ENCODE measurements at regions not wholly inside any gene's neighbourhood (a gene's known extent, or its start where the extent isn't known, plus 50 kb on each side); places are given as distances from the start of the nearest gene placed in this dataset.

GRCh38 chr4:33930497-33930896 is 2313.8 kb downstream of the ARAP2 start:
- Histone ChIP-seq H3K18ac (ENCODE audit: extremely low read depth, low read length) (no peak overlapping the region), H2BK5ac (ENCODE audit: low read depth, low read length) (no peak overlapping the region), H2AK5ac (ENCODE audit: low read depth, low read length) (no peak overlapping the region), H2BK12ac (ENCODE audit: low read depth, low read length) (no peak overlapping the region), H2AFZ (ENCODE audit: low read length) (no peak overlapping the region), H3K9ac (replicated peaks in 1 of 4; ENCODE audit: extremely low read depth in 1 of 4, low read depth in 3 of 4, low read length in 3 of 4) (no peak overlapping the region), H4K91ac (replicated peaks; ENCODE audit: insufficient read length, low read length) (no peak overlapping the region), H2BK120ac (replicated peaks; ENCODE audit: low read depth, low read length) (no peak overlapping the region), H3K79me1 (ENCODE audit: low read depth, low read length) (no peaks in the 10 kb centered on the region), H3K4me3 (ENCODE audit: extremely low read depth in 1 of 4, insufficient read depth in 2 of 4, low read depth in 3 of 4, low read length in 4 of 4) (no peak overlapping the region), H3K4me1 (replicated peaks in 1 of 4; ENCODE audit: control insufficient read depth in 3 of 4, insufficient read depth in 4 of 4, low read length in 3 of 4) (no peaks in the 10 kb centered on the region), H3K56ac (replicated peaks; ENCODE audit: insufficient read length, low read depth, low read length) (no peak overlapping the region), H2BK15ac (ENCODE audit: low read length) (no peak overlapping the region), H3K14ac (ENCODE audit: insufficient read length) (no peak overlapping the region), H3K27me3 (replicated peaks in 1 of 4; ENCODE audit: control insufficient read depth in 3 of 4, extremely low read depth in 1 of 4, insufficient read depth in 3 of 4, low read length in 3 of 4) (no peaks in the 10 kb centered on the region), H3K79me2 (ENCODE audit: control insufficient read depth in 1 of 2, insufficient read depth in 2 of 2, low read length in 2 of 2) (no peaks in the 10 kb centered on the region), H4K5ac (ENCODE audit: insufficient read length, low read depth, low read length) (no peak overlapping the region), H4K8ac (ENCODE audit: extremely low read depth, insufficient read depth, low read length) (no peak overlapping the region), H3K4ac (replicated peaks; ENCODE audit: insufficient read length, low read depth, low read length) (no peak overlapping the region), H3K36me3 (ENCODE audit: control insufficient read depth in 2 of 4, insufficient read depth in 4 of 4, low read length in 3 of 4) (no peaks in the 10 kb centered on the region), H3K23me2 (ENCODE audit: low read depth, low read length) (no peaks in the 10 kb centered on the region), H3K9me3 (ENCODE audit: insufficient read depth in 2 of 2, low read depth in 1 of 2, low read length in 1 of 2) (0 out of 4 replicates have a peak, but pooled peaks cover 0 to 3% of the 10 kb centered on the region in 2 experiments), H3K27ac (ENCODE audit: low read depth, low read length) (no peak overlapping the region), H4K20me1 (replicated peaks in 1 of 2; ENCODE audit: control insufficient read depth in 1 of 2, insufficient read depth in 2 of 2, low read length in 2 of 2) (no peaks in the 10 kb centered on the region), H2BK20ac (ENCODE audit: low read length) (no peak overlapping the region), H3K4me2 (ENCODE audit: insufficient read depth in 1 of 2, low read depth in 2 of 2, low read length in 2 of 2) (no peak overlapping the region), H3K23ac (ENCODE audit: insufficient read length) (no peak overlapping the region)
- CTCF ChIA-PET (ENCODE audit: partially characterized antibody), result no interaction called here
- WGBS, 2 experiments (ENCODE audit: extremely low coverage in 1 of 2, insufficient coverage in 1 of 2, insufficient read length in 1 of 2, insufficient replicate concordance in 2 of 2, low coverage in 1 of 2, low lambda C conversion rate in 2 of 2, missing lambda C conversion rate in 1 of 2), result 100% methylated on average over 1 of the region's 1 CpG; no CpG with 5 or more reads in 1 of the 2 experiments
- TF ChIP-seq SP1 (IDR thresholded peaks at IDR 0.05; ENCODE audit: low read depth, low read length) (no peak), FOSL1 (IDR thresholded peaks at IDR 0.05; ENCODE audit: insufficient read depth, low read depth, low read length) (no peak), EZH2 (IDR thresholded peaks at IDR 0.05; ENCODE audit: low read depth, low read length, severe bottlenecking) (no peak), KDM1A (IDR thresholded peaks at IDR 0.05; ENCODE audit: borderline replicate concordance, low read length) (no peak), YY1 (IDR thresholded peaks at IDR 0.05; ENCODE audit: low read depth, low read length) (no peak), POLR2A (IDR thresholded peaks at IDR 0.05; ENCODE audit: control extremely low read depth in 1 of 2, low read depth in 2 of 2, low read length in 2 of 2) (no peak), RAD21 (IDR thresholded peaks at IDR 0.05 in 1 of 2, conservative IDR thresholded peaks at IDR 0.05 in 1 of 2; ENCODE audit: low read depth in 2 of 2, low read length in 2 of 2) (no peak), PHF8 (conservative IDR thresholded peaks at IDR 0.05; ENCODE audit: low read depth, low read length) (no peak), GABPA (IDR thresholded peaks at IDR 0.05; ENCODE audit: borderline replicate concordance, insufficient read depth, low read length) (no peak), CREB1 (IDR thresholded peaks at IDR 0.05) (no peak), NRF1 (IDR thresholded peaks at IDR 0.05; ENCODE audit: low read depth, low read length) (no peak)
- TF ChIP-seq, protein P1, sequence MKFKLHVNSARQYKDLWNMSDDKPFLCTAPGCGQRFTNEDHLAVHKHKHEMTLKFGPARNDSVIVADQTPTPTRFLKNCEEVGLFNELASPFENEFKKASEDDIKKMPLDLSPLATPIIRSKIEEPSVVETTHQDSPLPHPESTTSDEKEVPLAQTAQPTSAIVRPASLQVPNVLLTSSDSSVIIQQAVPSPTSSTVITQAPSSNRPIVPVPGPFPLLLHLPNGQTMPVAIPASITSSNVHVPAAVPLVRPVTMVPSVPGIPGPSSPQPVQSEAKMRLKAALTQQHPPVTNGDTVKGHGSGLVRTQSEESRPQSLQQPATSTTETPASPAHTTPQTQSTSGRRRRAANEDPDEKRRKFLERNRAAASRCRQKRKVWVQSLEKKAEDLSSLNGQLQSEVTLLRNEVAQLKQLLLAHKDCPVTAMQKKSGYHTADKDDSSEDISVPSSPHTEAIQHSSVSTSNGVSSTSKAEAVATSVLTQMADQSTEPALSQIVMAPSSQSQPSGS (IDR thresholded peaks at IDR 0.05; ENCODE audit: low read length), result no peak
- no peak for DNase-seq (ENCODE audit: low read depth in 1 of 2, low spot score in 2 of 2)
- POLR2A ChIA-PET (ENCODE audit: partially characterized antibody), result no interaction called here
- FAIRE-seq, result no peak
